Tibial nerve (tissue), 4 donors: ENCODE measurements at regions not wholly inside any gene's neighbourhood (a gene's known extent, or its start where the extent isn't known, plus 50 kb on each side); places are given as distances from the start of the nearest gene placed in this dataset.

ENCODE experiments used
- EP300 ChIP-seq, 2 donors: sonication (generic); formaldehyde crosslinking; IDR thresholded peaks; one replicate each; pipeline ENCODE4 v1.6.1; 2017; ENCODE audit warnings: antibody characterized with exemption in 2 of 2, mild to moderate bottlenecking in 1 of 2
- POLR2A ChIP-seq, 2 donors: fragments of 450-650 bp; IDR thresholded peaks; one replicate each; pipeline ENCODE4 v1.6.1; 2017; ENCODE audit warnings: antibody characterized with exemption in 2 of 2, mild to moderate bottlenecking in 2 of 2, moderate library complexity in 2 of 2
- TF ChIP-seq, protein P1 (sequence below), 5 experiments: fragments of 200-600 bp in 3 of 5; fragments of 450-650 bp in 2 of 5; sonication (generic) in 3 of 5; IDR thresholded peaks; one replicate each; pipeline ENCODE4 v1.5.1; 2016 to 2019; ENCODE audit warnings: antibody characterized with exemption in 5 of 5, mild to moderate bottlenecking in 3 of 5, moderate library complexity in 2 of 5

DNA sequence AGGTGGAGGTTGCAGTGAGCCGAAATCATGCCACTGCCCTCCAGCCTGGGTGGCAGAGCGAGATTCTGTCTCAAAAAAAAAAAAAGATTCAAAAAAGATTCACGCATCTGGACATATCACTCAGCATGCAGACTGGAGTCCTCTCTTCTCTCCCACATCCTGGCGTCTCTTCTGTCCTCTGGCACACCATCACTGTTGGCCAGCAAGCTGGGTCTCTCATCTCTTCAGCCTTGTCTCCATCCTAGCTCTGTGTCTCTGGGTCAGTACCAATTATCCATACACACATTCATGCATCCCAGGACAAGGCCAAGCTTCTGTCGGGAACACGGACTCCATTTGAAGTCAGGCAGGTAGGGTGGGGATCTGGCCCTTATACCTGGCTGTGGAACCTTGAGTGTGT lies 105.5 kb upstream of the MAP1LC3B2 start:
- TF ChIP-seq, protein P1, sequence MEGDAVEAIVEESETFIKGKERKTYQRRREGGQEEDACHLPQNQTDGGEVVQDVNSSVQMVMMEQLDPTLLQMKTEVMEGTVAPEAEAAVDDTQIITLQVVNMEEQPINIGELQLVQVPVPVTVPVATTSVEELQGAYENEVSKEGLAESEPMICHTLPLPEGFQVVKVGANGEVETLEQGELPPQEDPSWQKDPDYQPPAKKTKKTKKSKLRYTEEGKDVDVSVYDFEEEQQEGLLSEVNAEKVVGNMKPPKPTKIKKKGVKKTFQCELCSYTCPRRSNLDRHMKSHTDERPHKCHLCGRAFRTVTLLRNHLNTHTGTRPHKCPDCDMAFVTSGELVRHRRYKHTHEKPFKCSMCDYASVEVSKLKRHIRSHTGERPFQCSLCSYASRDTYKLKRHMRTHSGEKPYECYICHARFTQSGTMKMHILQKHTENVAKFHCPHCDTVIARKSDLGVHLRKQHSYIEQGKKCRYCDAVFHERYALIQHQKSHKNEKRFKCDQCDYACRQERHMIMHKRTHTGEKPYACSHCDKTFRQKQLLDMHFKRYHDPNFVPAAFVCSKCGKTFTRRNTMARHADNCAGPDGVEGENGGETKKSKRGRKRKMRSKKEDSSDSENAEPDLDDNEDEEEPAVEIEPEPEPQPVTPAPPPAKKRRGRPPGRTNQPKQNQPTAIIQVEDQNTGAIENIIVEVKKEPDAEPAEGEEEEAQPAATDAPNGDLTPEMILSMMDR (IDR thresholded peaks at IDR 0.05), result no peak
- no peak for TF ChIP-seq EP300 (IDR thresholded peaks at IDR 0.05)
- TF ChIP-seq POLR2A (IDR thresholded peaks at IDR 0.05), result no peak
